Left cardiac atrium (tissue), 4 donors: ENCODE measurements at regions not wholly inside any gene's neighbourhood (a gene's known extent, or its start where the extent isn't known, plus 50 kb on each side); places are given as distances from the start of the nearest gene placed in this dataset.
"Not testable (repeated sequence)": the region's sequence is repeated elsewhere in the genome, so short reads cannot be mapped to it uniquely, and the experiment has no call there.

Experiments
- ATAC-seq, 2 donors: fragments of 200-7000 bp; cut with Tn5 transposase; one replicate each; pipeline ENCODE4 v1.9.1; 2020; ENCODE audit warnings: mild to moderate bottlenecking in 2 of 2, moderate library complexity in 2 of 2
- DNase-seq: peaks from one replicate; pipeline ENCODE4 v3.0.0-alpha.2; 2020
- intact Hi-C, 2 donors: fragments of 100-400 bp; cut with DNase I; formaldehyde crosslinking; loops; one replicate each; pipeline versions ENCODE4 v1.14.1 to v1.15.1; 2022 to 2023
- donor health status: DM: no; HTN: yes; CAD: no.
- donor health status: DM: no; HTN: yes; CAD: no; lungs with severe emphysema.
- donor health status: DM: yes; HTN: yes; CAD: no.
- donor health status: Dilated cardiomyopathy.

- ATAC-seq (no peak), DNase-seq (no peak)
- intact Hi-C loops: no loop called here
Measured at GRCh38 chr12:83434600-83434999, 747.9 kb downstream of the TMTC2 start.

GRCh38 chr12:83432176-83432719, 745.5 kb downstream of the TMTC2 start:
- ATAC-seq: no peak
- intact Hi-C loops: no loop called here
- no peak for DNase-seq

- ATAC-seq, intact Hi-C loops: not testable (repeated sequence)
Measured at GRCh38 chr12:83427586-83428136, 741.0 kb downstream of the TMTC2 start.

DNA sequence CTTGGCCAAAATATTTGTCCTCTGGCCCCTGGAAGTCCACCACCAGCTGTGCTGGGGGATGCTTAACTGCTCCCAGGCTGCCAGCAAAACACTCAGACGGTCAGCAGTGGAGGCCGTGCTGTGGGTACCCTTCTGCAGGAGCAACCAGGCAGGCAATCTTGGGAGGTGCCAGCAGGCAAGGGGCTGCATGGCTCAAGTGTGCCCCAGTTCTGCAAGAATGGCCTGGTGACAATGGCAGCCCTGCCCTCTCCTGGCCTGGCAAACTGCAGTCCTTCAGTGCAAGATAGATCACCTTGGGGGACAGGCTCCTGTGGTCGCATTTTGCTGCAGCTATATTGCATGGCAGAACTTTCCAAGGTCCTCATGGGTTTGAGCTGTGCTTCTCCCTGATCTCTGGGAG, 728.3 kb downstream of the TMTC2 start:
- DNase-seq (no peak), ATAC-seq (no peak)
- intact Hi-C loops: loop anchor here in 1 of 2 donors (10.0 kb wide), 1 partner anchor 520 kb away; no protein-coding TSS in a partner anchor

More at GRCh38 chr12:83427586-83428136, 741.0 kb downstream of the TMTC2 start:
- DNase-seq: not testable (repeated sequence)

GRCh38 chr12:83408851-83409250, 722.1 kb downstream of the TMTC2 start:
- ATAC-seq (no peak), DNase-seq (no peak)
- intact Hi-C loops: no loop called here

DNA sequence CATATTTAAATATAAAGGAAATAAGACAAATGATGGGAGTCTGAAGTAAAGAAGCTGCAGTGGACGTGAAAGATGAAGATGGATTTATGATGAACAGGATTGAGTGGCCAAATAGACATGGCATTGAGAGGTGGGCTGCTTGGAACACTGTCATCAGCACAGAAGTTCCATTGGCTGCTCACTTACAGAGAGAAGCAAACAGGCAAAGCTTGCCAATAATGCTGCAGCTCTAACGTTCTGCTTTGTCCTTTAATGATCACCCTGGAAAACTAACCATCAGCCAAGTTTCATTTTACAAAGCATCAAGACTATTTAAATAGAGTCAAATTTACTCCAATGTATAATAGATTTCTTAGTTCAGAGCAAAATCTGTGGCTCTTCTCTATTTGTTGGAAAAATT, 721.4 kb downstream of the TMTC2 start:
- ATAC-seq (no peak), DNase-seq (no peak)
- intact Hi-C loops: no loop called here

DNA sequence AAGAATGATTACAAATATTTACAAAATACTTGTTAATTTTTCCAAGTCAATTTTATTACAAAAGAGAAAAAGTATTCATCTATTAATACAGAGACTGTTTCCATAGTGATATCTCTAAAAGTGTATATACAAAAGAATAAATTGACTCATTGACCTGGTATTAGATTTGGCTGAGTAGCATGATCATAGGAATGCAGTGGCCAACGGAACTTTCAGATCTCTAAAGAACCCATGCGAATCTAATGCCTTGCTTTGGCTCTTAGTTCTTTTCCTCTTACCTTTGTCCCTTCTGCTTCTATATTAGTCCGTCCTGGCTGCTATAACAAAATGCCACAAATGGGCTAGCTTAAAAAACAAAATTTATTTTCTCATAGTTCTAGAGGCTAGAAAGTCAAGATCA, 717.8 kb downstream of the TMTC2 start:
- DNase-seq (no peak), ATAC-seq (no peak)
- intact Hi-C loops: no loop called here

DNA sequence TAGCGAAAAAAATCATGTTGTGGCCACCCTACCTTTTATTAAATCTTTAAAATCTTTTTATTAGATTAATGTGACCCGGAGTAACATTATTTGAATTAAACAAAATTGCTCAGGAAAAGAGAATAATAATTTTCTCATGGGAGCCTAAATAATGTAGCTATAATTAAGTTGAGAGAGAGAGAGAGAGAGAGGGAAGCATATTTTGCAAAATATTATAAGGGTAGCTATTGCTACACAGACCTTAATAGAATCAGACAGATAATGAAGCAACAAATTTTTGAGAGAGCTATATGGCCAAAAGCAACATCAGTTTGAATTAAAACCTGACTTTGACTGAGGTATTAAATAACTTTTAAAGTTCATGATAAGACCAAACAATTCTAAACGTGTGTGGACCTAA, 703.5 kb downstream of the TMTC2 start:
- ATAC-seq (no peak), DNase-seq (no peak)
- intact Hi-C loops: no loop called here

DNA sequence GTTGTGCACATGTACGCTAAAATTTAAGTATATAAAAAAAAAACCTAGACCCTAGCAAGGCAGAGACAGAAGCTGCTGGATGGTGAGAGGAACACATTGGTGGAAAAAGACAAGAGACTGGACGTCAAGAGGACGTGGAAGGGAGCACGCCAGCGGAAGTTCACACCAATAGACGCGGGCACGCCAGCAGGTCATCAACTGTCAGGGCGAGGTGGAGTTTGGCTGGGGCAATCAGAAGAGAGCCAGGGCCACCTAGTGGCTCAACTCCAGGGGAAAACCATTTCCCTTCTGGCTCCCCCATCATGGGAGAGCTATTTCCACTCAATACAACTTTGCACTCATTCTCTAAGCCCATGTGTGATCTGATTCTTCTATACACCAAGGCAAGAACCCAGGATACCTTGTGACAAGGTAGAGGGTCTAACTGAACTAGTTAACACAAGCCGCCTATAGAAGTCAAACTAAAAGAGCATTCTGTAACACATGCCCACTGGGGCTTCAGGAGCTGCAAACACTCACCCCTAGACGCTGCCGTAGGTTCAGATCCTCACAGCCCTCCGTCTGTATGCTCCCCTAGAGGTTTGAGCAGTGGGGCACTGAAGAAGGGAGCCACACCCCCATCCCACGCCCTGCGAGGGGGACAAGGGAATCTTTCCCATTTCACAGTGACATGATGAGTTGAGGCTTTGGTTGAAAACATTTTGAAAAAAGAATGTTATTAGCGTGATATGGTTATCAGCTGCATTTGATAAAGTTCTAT, 702.7 kb downstream of the TMTC2 start:
- no peak for ATAC-seq

DNA sequence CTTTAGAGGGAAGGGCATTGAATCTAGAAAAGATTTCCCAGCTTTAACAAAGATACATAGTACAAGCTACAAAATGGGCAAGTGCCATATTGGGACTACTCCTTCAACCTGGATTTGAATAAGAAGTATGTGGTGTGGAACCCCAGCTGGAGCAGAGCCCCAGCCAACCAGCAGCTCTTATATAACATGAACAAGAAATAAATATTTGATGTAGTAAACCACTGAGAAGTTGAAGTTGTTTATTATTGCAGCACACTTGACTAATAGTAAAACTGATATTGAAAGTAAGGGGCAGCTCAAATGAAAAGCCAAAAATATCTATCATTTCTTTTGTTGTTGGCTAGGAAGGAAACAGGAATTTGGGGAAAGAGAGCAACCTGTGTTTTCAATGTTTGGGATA, 701.8 kb downstream of the TMTC2 start:
- DNase-seq (no peak), ATAC-seq (no peak)
- intact Hi-C loops: no loop called here

More for the DNA sequence above, 702.7 kb downstream of the TMTC2 start:
- DNase-seq: no peak
- intact Hi-C loops: no loop called here

DNA sequence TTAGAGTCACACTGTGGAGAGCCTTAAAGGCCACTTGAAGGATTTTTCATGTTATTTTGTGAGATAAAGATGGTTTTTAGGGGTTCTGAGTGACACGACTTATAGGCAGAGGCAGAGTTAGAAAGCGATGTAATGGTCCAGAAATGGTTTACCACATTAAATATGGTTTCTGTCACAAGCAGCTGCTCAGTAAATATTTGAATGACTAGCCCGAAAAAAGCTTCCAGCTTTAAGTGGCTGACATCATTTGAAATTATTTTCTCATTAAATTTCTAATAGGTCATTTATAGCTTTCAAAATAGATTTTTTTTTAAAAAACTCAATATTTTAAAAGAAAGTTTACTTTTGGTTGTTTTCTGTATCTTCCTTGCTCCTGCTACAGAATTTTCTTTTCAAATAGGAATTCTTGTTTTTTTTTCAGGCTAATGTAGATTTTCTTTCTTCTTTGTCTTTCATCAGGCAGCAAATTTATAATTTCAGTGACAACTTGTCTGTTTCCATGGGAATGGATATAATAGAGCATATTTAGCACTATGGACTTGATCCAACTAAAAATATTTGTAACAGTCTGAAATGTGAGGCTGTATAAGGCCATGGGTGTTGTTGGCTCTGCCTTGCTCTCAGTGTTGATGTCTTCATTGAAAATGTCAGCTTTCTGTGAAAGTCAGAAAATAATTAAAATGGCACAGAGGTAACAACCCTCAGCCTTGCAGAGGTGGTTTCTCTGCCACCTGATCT, 700.0 kb downstream of the TMTC2 start:
- ATAC-seq: no peak
- no peak for DNase-seq
- intact Hi-C loops: no loop called here

DNA sequence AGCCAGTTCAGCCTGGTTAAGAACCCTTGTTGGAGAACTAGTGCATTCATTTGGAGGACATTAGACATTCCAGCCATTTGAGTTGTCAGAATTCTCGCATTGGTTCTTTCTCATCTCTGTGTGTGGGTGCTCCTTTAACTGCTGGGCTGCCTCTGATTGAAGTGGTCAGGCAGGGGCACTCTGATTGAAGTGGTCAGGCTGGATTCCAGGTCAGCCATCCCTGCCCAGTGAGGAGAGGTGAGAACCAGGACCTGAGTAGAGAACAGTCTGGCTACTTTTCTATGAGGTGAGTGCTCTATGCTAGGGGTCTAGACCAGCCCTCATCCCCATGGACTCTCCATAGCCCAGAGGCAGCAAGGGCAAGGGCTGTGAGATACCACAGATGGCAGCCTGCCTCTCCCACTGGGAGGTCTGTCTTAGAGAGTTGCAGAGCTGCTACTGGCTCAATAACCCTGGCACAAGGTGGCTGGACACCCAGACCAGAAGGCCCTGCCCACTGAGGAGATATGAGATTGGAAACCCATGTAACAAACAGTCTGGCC, 691.6 kb downstream of the TMTC2 start:
- ATAC-seq: no peak
- DNase-seq: no peak
- intact Hi-C loops: no loop called here

DNA sequence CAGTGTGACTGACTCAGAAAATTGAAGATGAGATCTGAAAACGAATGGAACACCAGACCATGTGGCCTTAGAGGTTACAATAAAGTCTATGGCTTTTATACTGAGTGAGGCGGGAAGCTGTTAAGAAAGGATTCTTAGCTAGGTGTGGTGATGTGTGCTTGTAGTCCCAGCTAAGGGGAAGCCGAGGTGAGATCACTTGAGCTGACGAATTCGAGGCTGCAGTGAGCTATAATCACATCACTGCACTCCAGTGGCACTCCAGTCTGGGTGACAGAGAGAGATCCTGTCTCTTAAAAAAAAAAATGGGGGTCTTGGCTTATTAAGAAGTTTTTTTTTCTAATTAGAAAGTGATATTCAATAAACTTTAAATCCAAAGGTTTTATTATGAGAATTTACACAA, 678.6 kb downstream of the TMTC2 start:
- no peak for ATAC-seq
- intact Hi-C loops: no loop called here
- no peak for DNase-seq

DNA sequence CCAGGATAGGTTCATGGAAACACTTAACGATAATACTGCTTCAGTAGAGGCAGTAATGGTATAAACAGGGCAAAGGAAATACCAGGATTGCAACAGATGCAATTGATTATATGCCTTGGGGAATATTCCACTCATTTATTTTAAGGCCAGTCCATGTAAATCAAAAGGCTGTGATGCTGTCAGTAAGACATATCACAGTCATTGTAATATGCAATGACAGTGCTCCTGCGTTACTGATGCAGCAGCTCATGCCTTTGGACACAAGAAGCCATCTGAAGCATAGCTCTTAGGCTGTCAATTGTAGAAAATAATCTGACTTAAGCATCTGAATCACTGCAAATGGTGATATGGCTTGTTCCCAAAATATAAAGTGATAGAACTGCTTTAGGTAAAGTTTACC, 674.8 kb downstream of the TMTC2 start:
- intact Hi-C loops: no loop called here
- ATAC-seq: no peak
- DNase-seq: no peak

- ATAC-seq (no peak), DNase-seq (no peak)
- intact Hi-C loops: no loop called here
Measured at GRCh38 chr12:83361071-83361470, 674.4 kb downstream of the TMTC2 start.

DNA sequence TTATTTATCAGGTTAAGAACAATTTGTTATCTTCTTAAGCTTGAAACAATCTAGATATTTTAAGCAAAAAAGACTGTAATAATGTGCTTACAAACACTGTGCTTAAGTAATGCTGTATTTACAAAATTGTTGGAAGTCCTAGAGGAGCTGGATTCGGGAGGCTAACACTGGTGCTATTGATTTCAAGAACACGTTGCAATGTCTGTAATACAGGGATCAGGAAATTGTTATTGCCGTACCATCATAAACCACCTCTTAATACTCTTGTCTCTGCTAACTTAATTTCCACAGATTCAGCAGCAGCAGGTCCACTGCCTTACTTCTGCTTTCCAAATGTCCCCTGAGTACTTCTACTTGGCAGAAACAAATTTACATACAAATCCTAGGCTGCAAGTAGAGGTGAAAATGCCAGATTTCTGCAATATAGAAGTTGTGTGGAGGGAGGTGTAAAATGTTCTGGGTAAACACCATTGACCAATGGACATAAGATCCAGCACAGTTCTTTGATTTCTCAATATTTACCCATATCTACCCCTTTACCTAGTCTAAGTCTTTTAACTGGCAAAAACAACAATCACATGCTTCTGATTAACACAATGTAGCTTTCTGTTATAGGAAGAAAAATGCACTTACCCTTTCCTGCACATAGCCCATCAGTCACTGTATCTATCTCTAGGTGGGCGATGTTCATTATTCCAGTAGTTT, 663.4 kb downstream of the TMTC2 start:
- ATAC-seq (no peak), DNase-seq (no peak)
- intact Hi-C loops: no loop called here

- intact Hi-C loops: no loop called here
- no peak for DNase-seq
- no peak for ATAC-seq
Measured at GRCh38 chr12:83346333-83346732, 659.6 kb downstream of the TMTC2 start.

DNA sequence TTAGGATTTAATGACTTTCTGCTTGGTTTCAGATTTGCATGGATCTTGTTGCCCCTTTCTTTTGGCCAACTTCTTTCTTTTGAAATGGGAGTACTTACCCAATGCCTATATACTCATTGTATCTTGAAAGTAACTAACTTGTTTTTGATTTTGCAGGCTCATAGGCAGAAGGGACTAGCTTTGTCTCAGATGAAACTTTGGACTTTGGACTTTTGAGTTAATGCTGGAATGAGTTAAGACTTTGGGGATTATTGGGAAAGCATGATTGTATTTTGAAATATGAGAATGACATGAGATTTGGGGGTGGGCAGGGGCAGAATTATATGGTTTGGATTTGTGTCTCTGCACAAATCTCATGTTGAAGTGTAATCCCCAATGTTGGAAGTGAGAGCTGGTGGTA, 657.1 kb downstream of the TMTC2 start:
- intact Hi-C loops: no loop called here
- ATAC-seq: no peak

DNA sequence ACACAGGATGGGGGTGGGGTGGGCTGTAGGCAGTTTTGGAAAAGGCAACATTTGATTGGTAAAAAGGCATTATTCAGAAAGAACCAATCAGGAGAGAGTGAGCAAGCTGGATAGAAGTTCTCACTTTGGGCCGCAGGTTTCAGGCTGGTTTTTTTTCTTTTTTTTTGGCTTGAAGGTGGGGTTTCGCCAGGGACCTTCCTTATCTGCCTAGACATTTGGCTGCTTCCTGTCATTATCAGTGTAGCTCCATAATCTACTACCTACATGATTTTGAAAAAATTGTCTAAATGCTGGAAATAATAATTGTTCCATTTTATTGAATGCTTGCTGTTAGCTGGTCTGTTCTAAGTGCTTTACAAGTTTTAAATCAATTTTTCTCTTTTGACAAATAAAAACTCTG, 649.0 kb downstream of the TMTC2 start:
- ATAC-seq: no peak
- no peak for DNase-seq
- intact Hi-C loops: no loop called here

More for the DNA sequence above, 657.1 kb downstream of the TMTC2 start:
- no peak for DNase-seq
